HG02885 (cell line): ENCODE measurements at regions not wholly inside any gene's neighbourhood (a gene's known extent, or its start where the extent isn't known, plus 50 kb on each side); places are given as distances from the start of the nearest gene placed in this dataset.
"Not testable (repeated sequence)": the region's sequence is repeated elsewhere in the genome, so short reads cannot be mapped to it uniquely, and the experiment has no call there.

Source experiments
- ATAC-seq: cut with Tn5 transposase; IDR thresholded peaks from one replicate; pipeline ENCODE4 v1.9.1; 2021; ENCODE audit warnings: mild to moderate bottlenecking; ENCODE audit not compliant: unreplicated experiment, poor library complexity

- no peak for ATAC-seq
Observed at GRCh38 chr9:79492092-79493009, 79.4 kb upstream of the TLE4 start.

GRCh38 chr9:79500196-79500864, 71.4 kb upstream of the TLE4 start:
- ATAC-seq: not testable (repeated sequence)

- no peak for ATAC-seq
Observed at GRCh38 chr9:79501546-79501945, 70.2 kb upstream of the TLE4 start.

GRCh38 chr9:79507801-79508200, 64.0 kb upstream of the TLE4 start:
- no peak for ATAC-seq

- ATAC-seq: no peak
Observed at GRCh38 chr9:79512251-79512650, 59.5 kb upstream of the TLE4 start.
